NCI-H1048 (cell line): ENCODE measurements at regions not wholly inside any gene's neighbourhood (a gene's known extent, or its start where the extent isn't known, plus 50 kb on each side); places are given as distances from the start of the nearest gene placed in this dataset.

Source experiments
- DNase-seq: peaks from one replicate; lab custom pipeline; 2025; lab: John Stamatoyannopoulos, UW

GRCh38 chr14:42750771-42751170, 1144.1 kb downstream of the LRFN5 start:
- no peak for DNase-seq

- no peak for DNase-seq
Observed at GRCh38 chr14:42742084-42742483, 1135.4 kb downstream of the LRFN5 start.

GRCh38 chr14:42736408-42736807, 1129.7 kb downstream of the LRFN5 start:
- DNase-seq = no peak

GRCh38 chr14:42734041-42734440, 1127.4 kb downstream of the LRFN5 start:
- no peak for DNase-seq

- no peak for DNase-seq
Observed at GRCh38 chr14:42732005-42732404, 1125.3 kb downstream of the LRFN5 start.

- no peak for DNase-seq
Observed at GRCh38 chr14:42731480-42731879, 1124.8 kb downstream of the LRFN5 start.

GRCh38 chr14:42729681-42730080, 1123.0 kb downstream of the LRFN5 start:
- no peak for DNase-seq

- no peak for DNase-seq
Observed at GRCh38 chr14:42719391-42719790, 1112.7 kb downstream of the LRFN5 start.

GRCh38 chr14:42715316-42715715, 1108.6 kb downstream of the LRFN5 start:
- DNase-seq = no peak

GRCh38 chr14:42710071-42710470, 1103.4 kb downstream of the LRFN5 start:
- no peak for DNase-seq

GRCh38 chr14:42703501-42703900, 1096.8 kb downstream of the LRFN5 start:
- no peak for DNase-seq

- DNase-seq = no peak
Observed at GRCh38 chr14:42687421-42687820, 1080.7 kb downstream of the LRFN5 start.

GRCh38 chr14:42683707-42684106, 1077.0 kb downstream of the LRFN5 start:
- DNase-seq = no peak

- DNase-seq = no peak
Observed at GRCh38 chr14:42676636-42677035, 1070.0 kb downstream of the LRFN5 start.

- no peak for DNase-seq
Observed at GRCh38 chr14:42673963-42674362, 1067.3 kb downstream of the LRFN5 start.

- DNase-seq = no peak
Observed at GRCh38 chr14:42671636-42672035, 1065.0 kb downstream of the LRFN5 start.

- no peak for DNase-seq
Observed at GRCh38 chr14:42665083-42665482, 1058.4 kb downstream of the LRFN5 start.

- DNase-seq = no peak
Observed at GRCh38 chr14:42664190-42664589, 1057.5 kb downstream of the LRFN5 start.

- no peak for DNase-seq
Observed at GRCh38 chr14:42654707-42655106, 1048.0 kb downstream of the LRFN5 start.

- DNase-seq = no peak
Observed at GRCh38 chr14:42642787-42643186, 1036.1 kb downstream of the LRFN5 start.

GRCh38 chr14:42633504-42634095, 1026.9 kb downstream of the LRFN5 start:
- no peak for DNase-seq

- DNase-seq = no peak
Observed at GRCh38 chr14:42629553-42629952, 1022.9 kb downstream of the LRFN5 start.

- no peak for DNase-seq
Observed at GRCh38 chr14:42628602-42629001, 1021.9 kb downstream of the LRFN5 start.

GRCh38 chr14:42626986-42627385, 1020.3 kb downstream of the LRFN5 start:
- no peak for DNase-seq
